Epithelial cell of proximal tubule (primary cell): ENCODE measurements at regions not wholly inside any gene's neighbourhood (a gene's known extent, or its start where the extent isn't known, plus 50 kb on each side); places are given as distances from the start of the nearest gene placed in this dataset.

Source experiments
- DNase-seq: peaks from one replicate; pipeline ENCODE4 v3.0.0-alpha.2; 2011; ENCODE audit warnings: low read depth
- H3K4me3 ChIP-seq: 2 replicates; pipeline ENCODE4 v1.5.1; 2011; ENCODE audit warnings: low read depth, mild to moderate bottlenecking, low read length
- CTCF ChIP-seq: conservative IDR thresholded peaks from 2 replicates; pipeline ENCODE4 v1.5.1; 2012; ENCODE audit warnings: low read depth, mild to moderate bottlenecking, low read length

DNA sequence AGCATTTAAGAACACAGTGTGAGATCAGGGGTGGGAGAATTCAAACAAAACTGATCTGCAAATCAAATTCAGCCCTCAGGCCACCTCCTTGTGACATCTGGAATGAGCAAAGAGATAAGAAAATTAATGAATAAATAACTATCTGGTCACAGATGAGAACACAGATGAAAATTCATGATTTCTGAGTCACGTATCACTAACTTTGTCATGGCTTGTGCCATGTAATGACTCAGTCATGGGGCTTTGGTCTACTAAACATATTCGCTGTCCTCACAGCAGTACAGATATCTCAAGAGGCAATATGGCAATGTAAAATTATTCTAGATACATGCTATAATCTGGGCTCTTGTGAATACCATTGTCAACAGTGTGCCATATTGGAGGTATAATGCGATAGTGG, 274.4 kb downstream of the MAN2A1 start:
- DNase-seq = peak; percentile 31
- no peak for TF ChIP-seq CTCF

DNA sequence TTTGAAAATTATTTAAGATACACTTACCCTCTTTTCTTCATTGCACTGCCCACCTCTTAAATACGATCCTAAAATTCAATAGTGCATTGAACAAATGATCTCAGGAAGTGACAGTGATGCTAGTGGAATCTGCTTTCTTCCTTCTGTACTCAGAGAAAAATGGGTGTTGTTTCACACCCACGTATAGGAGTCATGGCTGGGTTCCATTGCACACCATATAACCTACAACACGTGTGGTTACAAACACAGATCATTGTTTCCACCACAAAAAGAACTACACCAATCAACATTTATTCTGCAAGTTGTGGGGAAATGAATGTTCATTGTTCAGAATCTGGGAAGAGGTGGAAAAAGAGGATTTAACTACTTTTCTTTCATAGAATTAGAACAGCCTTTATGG, 275.9 kb downstream of the MAN2A1 start:
- no peak for DNase-seq
- TF ChIP-seq CTCF = no peak
- H3K4me3 ChIP-seq = no peak overlapping the region

More for the DNA sequence above, 274.4 kb downstream of the MAN2A1 start:
- H3K4me3 ChIP-seq = no peak overlapping the region

GRCh38 chr5:109971968-109972367, 282.2 kb downstream of the MAN2A1 start:
- no peak overlapping the region for H3K4me3 ChIP-seq
- no peak for DNase-seq
- TF ChIP-seq CTCF = no peak

DNA sequence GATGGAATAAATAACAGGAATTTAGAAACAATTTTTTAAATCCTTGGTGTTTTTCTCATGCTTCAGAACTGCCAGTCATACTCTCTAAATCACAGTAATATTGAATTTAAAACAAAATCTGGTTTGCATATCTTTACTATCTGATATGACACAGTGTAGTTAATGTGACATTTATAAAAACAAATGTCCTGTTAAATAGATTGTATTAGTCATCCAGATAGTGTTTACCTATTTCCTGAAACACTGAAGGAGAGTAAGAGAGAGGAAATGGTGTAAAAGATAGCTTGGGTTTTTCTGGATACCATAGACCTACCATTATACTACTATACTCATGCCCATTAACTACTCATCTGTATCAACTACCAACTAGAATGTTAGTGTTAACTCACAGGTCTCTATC, 292.3 kb downstream of the MAN2A1 start:
- TF ChIP-seq CTCF = no peak
- no peak for DNase-seq
- H3K4me3 ChIP-seq = no peak overlapping the region

- H3K4me3 ChIP-seq = no peak overlapping the region
- no peak for TF ChIP-seq CTCF
- DNase-seq = no peak
Observed at GRCh38 chr5:109982966-109983534, 293.3 kb downstream of the MAN2A1 start.

GRCh38 chr5:109986726-109987125, 297.0 kb downstream of the MAN2A1 start:
- TF ChIP-seq CTCF = no peak
- no peak for DNase-seq

GRCh38 chr5:109987355-109987754, 297.6 kb downstream of the MAN2A1 start:
- no peak for DNase-seq

More at GRCh38 chr5:109986726-109987125, 297.0 kb downstream of the MAN2A1 start:
- H3K4me3 ChIP-seq = no peak overlapping the region

More at GRCh38 chr5:109987355-109987754, 297.6 kb downstream of the MAN2A1 start:
- no peak for TF ChIP-seq CTCF
- H3K4me3 ChIP-seq = no peak overlapping the region
